DND-41 (cell line): ENCODE measurements at regions not wholly inside any gene's neighbourhood (a gene's known extent, or its start where the extent isn't known, plus 50 kb on each side); places are given as distances from the start of the nearest gene placed in this dataset.

Source experiments
- CTCF ChIP-seq: IDR thresholded peaks from 2 replicates; pipeline ENCODE4 v1.5.1; 2012; ENCODE audit warnings: borderline replicate concordance, low read length, moderate library complexity, mild to moderate bottlenecking; ENCODE audit not compliant: poor library complexity, severe bottlenecking; ENCODE audit errors: extremely low read depth
- EZH2 ChIP-seq: IDR thresholded peaks from 3 replicates; pipeline ENCODE4 v1.6.1; 2012; ENCODE audit warnings: borderline replicate concordance, low read depth, mild to moderate bottlenecking, moderate library complexity, low read length, inconsistent platforms; ENCODE audit not compliant: severe bottlenecking

- no peak for TF ChIP-seq CTCF
- TF ChIP-seq EZH2: no peak
Observed at GRCh38 chr13:80664950-80665349, 324.0 kb upstream of the SPRY2 start.
